Neural cell (in vitro differentiated cells): ENCODE measurements at regions not wholly inside any gene's neighbourhood (a gene's known extent, or its start where the extent isn't known, plus 50 kb on each side); places are given as distances from the start of the nearest gene placed in this dataset.

Experiments
- H2AFZ ChIP-seq: fragments of 200-600, 300-800 bp; sonication (generic), shearing (Covaris generic); 2 replicates; pipeline ENCODE4 v1.6.0; 2014; ENCODE audit warnings: low read depth, mild to moderate bottlenecking, antibody characterized with exemption, low read length, moderate library complexity
- H3F3A ChIP-seq: fragments of 200-600 bp; shearing (Covaris generic); 2 replicates; pipeline ENCODE4 v1.6.1; 2016; ENCODE audit warnings: mild to moderate bottlenecking, moderate library complexity, mixed read lengths, antibody characterized with exemption, low read length; ENCODE audit not compliant: insufficient read depth, poor library complexity, severe bottlenecking
- H3K27ac ChIP-seq: fragments of 200-600, 300-800 bp; sonication (generic), shearing (Covaris generic); 2 replicates; pipeline ENCODE4 v1.5.1; 2014; ENCODE audit warnings: mild to moderate bottlenecking, low read length, moderate library complexity
- H3K27me3 ChIP-seq: fragments of 300-800, 200-600 bp; sonication (generic), shearing (Covaris generic); 2 replicates; pipeline ENCODE4 v1.6.0; 2014; ENCODE audit warnings: mild to moderate bottlenecking, low read depth, low read length, moderate library complexity; ENCODE audit not compliant: insufficient read depth
- H3K36me3 ChIP-seq: fragments of 300-800, 200-600 bp; sonication (generic), shearing (Covaris generic); 2 replicates; pipeline ENCODE4 v1.5.1; 2014; ENCODE audit warnings: mild to moderate bottlenecking, antibody characterized with exemption, low read length, moderate library complexity; ENCODE audit not compliant: insufficient read depth
- H3K4me2 ChIP-seq: fragments of 300-800, 200-600 bp; sonication (generic), shearing (Covaris generic); 2 replicates; pipeline ENCODE4 v1.6.0; 2014; ENCODE audit warnings: mild to moderate bottlenecking, low read length
- H3K4me3 ChIP-seq: fragments of 300-800, 200-600 bp; sonication (generic), shearing (Covaris generic); 2 replicates; pipeline ENCODE4 v1.5.1; 2014; ENCODE audit warnings: mild to moderate bottlenecking, low read length, moderate library complexity
- H3K79me2 ChIP-seq: fragments of 200-600 bp; shearing (Covaris generic); replicated peaks from 2 replicates; pipeline ENCODE4 v1.6.0; 2014; ENCODE audit warnings: mild to moderate bottlenecking, low read length, moderate library complexity; ENCODE audit not compliant: insufficient read depth
- H3K9ac ChIP-seq: fragments of 300-800, 200-600 bp; sonication (generic), shearing (Covaris generic); 2 replicates; pipeline ENCODE4 v1.6.1; 2016; ENCODE audit warnings: mild to moderate bottlenecking, low read length, mixed read lengths
- H3K9me2 ChIP-seq: fragments of 200-600 bp; shearing (Covaris generic); 2 replicates; pipeline ENCODE4 v1.6.1; 2016; ENCODE audit warnings: mild to moderate bottlenecking, low read length, mixed read lengths; ENCODE audit not compliant: insufficient read depth
- H3K9me3 ChIP-seq: fragments of 200-600, 300-800 bp; sonication (generic), shearing (Covaris generic); 2 replicates; pipeline ENCODE4 v1.6.1; 2016; ENCODE audit warnings: mild to moderate bottlenecking, mixed run types, low read length, moderate library complexity, mixed read lengths
- H4K20me1 ChIP-seq: fragments of 200-600 bp; shearing (Covaris generic); 2 replicates; pipeline ENCODE4 v1.6.1; 2016; ENCODE audit warnings: mild to moderate bottlenecking, mixed run types; ENCODE audit not compliant: insufficient read depth
- EP300 ChIP-seq: fragments of 450-650 bp; conservative IDR thresholded peaks from 2 replicates; pipeline ENCODE4 v1.6.1; 2014; ENCODE audit warnings: antibody characterized with exemption, mild to moderate bottlenecking, moderate library complexity; ENCODE audit not compliant: poor library complexity, severe bottlenecking
- EZH2 ChIP-seq: fragments of 200-600, 300-800 bp; shearing (Covaris generic), sonication (generic); IDR thresholded peaks from 2 replicates; pipeline ENCODE4 v1.6.1; 2014; ENCODE audit warnings: antibody characterized with exemption, low read length, borderline replicate concordance, mild to moderate bottlenecking; ENCODE audit not compliant: insufficient read depth, poor library complexity, severe bottlenecking
- MXI1 ChIP-seq: fragments of 450-650 bp; conservative IDR thresholded peaks from 2 replicates; pipeline ENCODE4 v1.6.1; 2014; ENCODE audit warnings: antibody characterized with exemption, mild to moderate bottlenecking; ENCODE audit not compliant: poor library complexity, severe bottlenecking
- POLR2AphosphoS5 ChIP-seq: IDR thresholded peaks from 2 replicates; pipeline ENCODE4 v1.6.1; 2012
- RAD21 ChIP-seq: fragments of 450-650 bp; conservative IDR thresholded peaks from 2 replicates; pipeline ENCODE4 v1.6.1; 2014; ENCODE audit warnings: antibody characterized with exemption, mild to moderate bottlenecking, moderate library complexity
- SMC3 ChIP-seq: fragments of 450-650 bp; conservative IDR thresholded peaks from 2 replicates; pipeline ENCODE4 v1.6.1; 2014; ENCODE audit warnings: antibody characterized with exemption, mild to moderate bottlenecking, moderate library complexity; ENCODE audit not compliant: poor library complexity
- TAF1 ChIP-seq: IDR thresholded peaks from 2 replicates; pipeline ENCODE4 v1.6.1; 2012; ENCODE audit warnings: low read depth
- TF ChIP-seq, protein P1 (sequence below): fragments of 450-650 bp; IDR thresholded peaks from 2 replicates; pipeline ENCODE4 v1.5.1; 2014; ENCODE audit warnings: antibody characterized with exemption, mild to moderate bottlenecking, moderate library complexity; ENCODE audit not compliant: poor library complexity, severe bottlenecking
- TF ChIP-seq, protein P2 (sequence below): IDR thresholded peaks from 2 replicates; pipeline ENCODE4 v1.6.1; 2012; ENCODE audit warnings: borderline replicate concordance

DNA sequence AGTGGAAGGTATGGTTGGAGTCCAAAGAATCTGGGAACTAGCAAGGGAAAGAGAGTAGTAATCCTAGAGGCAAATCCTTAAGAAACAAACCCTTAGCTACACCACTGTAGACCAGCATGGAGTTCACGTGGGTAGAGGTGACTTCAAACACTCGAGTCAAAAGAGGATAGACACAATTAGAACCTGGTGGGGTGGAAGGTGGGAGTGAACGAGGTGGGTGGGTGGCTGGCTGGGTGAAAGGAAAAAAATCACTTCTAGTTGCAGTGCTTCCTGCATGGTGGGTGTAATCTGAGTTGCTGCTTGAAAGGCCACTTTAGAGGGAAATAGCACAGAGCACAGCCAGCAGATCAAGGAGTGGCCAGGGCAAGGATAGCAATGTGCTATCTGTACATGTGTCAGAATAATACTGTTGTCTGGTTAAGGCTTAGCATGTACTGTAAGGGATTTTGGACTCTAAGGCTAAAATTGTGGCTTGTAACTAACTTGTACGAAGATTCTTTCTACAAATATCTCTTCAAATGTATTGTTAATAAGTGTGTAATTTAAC lies 356.2 kb downstream of the GRIA2 start:
- no peaks in the 10 kb centered on the region for H3F3A ChIP-seq
- no peaks in the 10 kb centered on the region for H3K27me3 ChIP-seq
- H3K79me2 ChIP-seq = no peaks in the 10 kb centered on the region
- no peaks in the 10 kb centered on the region for H3K9me2 ChIP-seq
- no peaks in the 10 kb centered on the region for H3K36me3 ChIP-seq
- no peak overlapping the region for H3K9ac ChIP-seq
- no peak overlapping the region for H2AFZ ChIP-seq
- TF ChIP-seq SMC3 (no peak), EP300 (no peak), POLR2AphosphoS5 (no peak), RAD21 (no peak), EZH2 (no peak)
- TF ChIP-seq, protein P1, sequence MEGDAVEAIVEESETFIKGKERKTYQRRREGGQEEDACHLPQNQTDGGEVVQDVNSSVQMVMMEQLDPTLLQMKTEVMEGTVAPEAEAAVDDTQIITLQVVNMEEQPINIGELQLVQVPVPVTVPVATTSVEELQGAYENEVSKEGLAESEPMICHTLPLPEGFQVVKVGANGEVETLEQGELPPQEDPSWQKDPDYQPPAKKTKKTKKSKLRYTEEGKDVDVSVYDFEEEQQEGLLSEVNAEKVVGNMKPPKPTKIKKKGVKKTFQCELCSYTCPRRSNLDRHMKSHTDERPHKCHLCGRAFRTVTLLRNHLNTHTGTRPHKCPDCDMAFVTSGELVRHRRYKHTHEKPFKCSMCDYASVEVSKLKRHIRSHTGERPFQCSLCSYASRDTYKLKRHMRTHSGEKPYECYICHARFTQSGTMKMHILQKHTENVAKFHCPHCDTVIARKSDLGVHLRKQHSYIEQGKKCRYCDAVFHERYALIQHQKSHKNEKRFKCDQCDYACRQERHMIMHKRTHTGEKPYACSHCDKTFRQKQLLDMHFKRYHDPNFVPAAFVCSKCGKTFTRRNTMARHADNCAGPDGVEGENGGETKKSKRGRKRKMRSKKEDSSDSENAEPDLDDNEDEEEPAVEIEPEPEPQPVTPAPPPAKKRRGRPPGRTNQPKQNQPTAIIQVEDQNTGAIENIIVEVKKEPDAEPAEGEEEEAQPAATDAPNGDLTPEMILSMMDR = no peak
- TF ChIP-seq, protein P2, sequence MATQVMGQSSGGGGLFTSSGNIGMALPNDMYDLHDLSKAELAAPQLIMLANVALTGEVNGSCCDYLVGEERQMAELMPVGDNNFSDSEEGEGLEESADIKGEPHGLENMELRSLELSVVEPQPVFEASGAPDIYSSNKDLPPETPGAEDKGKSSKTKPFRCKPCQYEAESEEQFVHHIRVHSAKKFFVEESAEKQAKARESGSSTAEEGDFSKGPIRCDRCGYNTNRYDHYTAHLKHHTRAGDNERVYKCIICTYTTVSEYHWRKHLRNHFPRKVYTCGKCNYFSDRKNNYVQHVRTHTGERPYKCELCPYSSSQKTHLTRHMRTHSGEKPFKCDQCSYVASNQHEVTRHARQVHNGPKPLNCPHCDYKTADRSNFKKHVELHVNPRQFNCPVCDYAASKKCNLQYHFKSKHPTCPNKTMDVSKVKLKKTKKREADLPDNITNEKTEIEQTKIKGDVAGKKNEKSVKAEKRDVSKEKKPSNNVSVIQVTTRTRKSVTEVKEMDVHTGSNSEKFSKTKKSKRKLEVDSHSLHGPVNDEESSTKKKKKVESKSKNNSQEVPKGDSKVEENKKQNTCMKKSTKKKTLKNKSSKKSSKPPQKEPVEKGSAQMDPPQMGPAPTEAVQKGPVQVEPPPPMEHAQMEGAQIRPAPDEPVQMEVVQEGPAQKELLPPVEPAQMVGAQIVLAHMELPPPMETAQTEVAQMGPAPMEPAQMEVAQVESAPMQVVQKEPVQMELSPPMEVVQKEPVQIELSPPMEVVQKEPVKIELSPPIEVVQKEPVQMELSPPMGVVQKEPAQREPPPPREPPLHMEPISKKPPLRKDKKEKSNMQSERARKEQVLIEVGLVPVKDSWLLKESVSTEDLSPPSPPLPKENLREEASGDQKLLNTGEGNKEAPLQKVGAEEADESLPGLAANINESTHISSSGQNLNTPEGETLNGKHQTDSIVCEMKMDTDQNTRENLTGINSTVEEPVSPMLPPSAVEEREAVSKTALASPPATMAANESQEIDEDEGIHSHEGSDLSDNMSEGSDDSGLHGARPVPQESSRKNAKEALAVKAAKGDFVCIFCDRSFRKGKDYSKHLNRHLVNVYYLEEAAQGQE = no peak
- H4K20me1 ChIP-seq = no peaks in the 10 kb centered on the region
- H3K9me3 ChIP-seq = no peaks in the 10 kb centered on the region
- H3K4me3 ChIP-seq = no peak overlapping the region
- H3K27ac ChIP-seq = no peak overlapping the region
- H3K4me2 ChIP-seq = no peak overlapping the region

DNA sequence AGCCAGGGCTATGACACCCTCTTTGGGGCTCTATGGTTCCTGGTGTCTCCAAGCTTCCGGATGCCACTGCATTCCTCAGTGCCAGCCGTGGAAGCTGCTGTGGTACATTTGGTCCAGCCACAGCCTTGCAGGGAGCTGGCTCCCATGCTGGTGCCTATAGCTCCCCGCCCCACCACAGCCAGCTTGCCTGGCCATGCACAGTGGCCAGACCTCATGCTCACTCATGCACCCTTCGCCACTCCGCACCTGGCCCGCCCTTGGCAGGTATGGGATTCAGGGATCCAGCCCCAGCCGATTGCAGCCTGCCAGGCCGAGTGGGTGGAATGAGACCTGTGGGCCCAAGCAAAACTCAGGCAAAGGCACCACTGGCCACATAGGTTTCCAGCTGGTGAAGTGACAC lies 354.8 kb downstream of the GRIA2 start:
- H3K4me3 ChIP-seq = no peak overlapping the region
- no peaks in the 10 kb centered on the region for H3K27me3 ChIP-seq
- no peak overlapping the region for H2AFZ ChIP-seq
- H4K20me1 ChIP-seq = no peaks in the 10 kb centered on the region
- no peak overlapping the region for H3K9ac ChIP-seq
- no peaks in the 10 kb centered on the region for H3K9me3 ChIP-seq
- no peak overlapping the region for H3K4me2 ChIP-seq
- no peaks in the 10 kb centered on the region for H3K36me3 ChIP-seq
- H3F3A ChIP-seq = no peaks in the 10 kb centered on the region
- no peaks in the 10 kb centered on the region for H3K9me2 ChIP-seq
- TF ChIP-seq RAD21 (no peak), MXI1 (no peak), TAF1 (no peak)
- TF ChIP-seq, protein P2 = no peak
- H3K27ac ChIP-seq = no peak overlapping the region
- no peaks in the 10 kb centered on the region for H3K79me2 ChIP-seq
